ENCODE measurements at regions not wholly inside any gene's neighbourhood (a gene's known extent, or its start where the extent isn't known, plus 50 kb on each side); places are given as distances from the start of the nearest gene placed in this dataset.

DNA sequence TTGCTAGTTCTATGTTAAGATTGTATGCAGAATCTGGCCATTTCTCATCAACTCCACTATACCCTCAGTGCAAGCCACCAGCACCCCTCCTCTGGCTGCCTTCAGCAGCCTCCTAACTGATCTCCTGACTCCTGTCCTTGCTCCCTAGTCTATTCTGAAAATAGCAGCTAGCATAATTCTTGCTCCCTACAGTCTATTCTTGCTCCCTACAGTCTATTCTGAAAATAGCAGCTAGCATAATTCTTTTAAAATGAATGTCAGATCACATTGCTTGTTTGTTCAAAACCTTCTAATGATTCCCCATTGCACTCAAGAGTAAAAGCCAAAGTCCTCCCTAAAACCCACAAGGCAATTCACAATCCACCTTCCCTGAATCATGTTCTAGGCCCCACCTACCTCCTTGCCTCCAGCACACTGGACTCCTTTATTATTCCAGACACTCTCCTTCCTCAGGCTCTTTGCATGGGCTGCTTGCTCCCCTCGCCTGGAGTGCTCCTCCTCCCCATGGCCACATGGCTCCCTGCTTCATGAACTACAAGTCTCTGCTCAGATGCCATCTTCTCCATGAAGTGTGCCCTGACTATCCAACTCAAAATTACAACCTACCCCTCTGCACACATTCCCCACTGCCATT lies 164.2 kb upstream of the TNFAIP3 start:
- no peak for DNase-seq (ENCODE audit: low spot score)
- no peak for TF ChIP-seq CTCF (conservative IDR thresholded peaks at IDR 0.05; ENCODE audit: low read depth)
- ChIA-PET CTCF (no interaction called here), POLR2A (ENCODE audit: low non-redundant PET) (no interaction called here)
- no peak overlapping the region for H3K27ac ChIP-seq

- no peak overlapping the region for H3K27ac ChIP-seq
- POLR2A ChIA-PET (ENCODE audit: low non-redundant PET) = no interaction called here
- CTCF ChIA-PET = interaction anchor here (0.6 to 1.1 kb wide), 5 partner anchors 162 to 297 kb away, joined by 3 to 7 read pairs (median 4); partner anchors contain the start of gene TNFAIP3
- no peak for DNase-seq (ENCODE audit: low spot score)
- TF ChIP-seq CTCF (conservative IDR thresholded peaks at IDR 0.05; ENCODE audit: low read depth) = no peak
These were observed 162.3 kb upstream of the TNFAIP3 start for GRCh38 chr6:137704802-137705159.

DNA sequence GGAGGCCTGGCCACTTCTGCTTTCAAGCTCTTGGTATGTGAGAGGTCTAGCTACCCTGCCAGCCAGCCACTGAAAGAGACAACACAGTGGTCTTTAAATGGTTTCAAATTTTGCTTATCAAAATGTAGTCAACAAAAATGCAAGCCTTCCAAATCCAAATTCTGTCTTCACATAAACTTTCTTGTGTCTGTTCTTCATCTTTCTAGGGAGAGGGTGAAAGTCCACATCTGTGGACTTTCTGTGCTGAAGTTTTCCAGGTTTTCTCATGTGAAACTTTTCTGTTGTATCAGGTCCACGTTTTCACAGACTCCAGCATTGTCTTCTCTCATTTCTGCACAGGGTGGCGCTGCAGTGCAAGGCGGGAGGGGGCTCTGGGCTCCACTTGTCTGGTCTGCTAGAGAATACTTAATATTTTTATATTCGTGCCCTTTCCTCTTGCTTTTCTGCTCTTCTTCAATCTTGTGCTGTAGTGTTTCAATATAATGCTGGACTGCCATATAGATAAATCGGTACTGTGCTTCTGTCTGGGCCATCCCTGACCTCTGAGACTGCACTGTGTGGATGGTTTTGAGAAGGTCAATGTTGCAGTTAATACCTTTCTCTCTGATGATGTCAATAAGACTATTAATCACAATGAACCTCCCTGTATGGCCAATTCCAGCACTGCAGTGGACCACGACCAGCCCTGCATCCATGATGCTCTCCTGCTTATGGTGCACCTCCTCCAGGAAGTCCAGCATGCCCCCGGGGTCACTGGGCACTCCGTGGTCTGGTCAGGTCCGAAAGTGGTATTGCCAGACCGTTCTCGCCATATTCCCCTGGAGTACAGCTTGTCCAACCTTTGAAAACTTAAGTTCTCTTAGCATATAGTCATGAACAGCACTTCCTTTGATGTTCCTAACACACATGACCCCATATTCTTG lies 161.6 kb upstream of the TNFAIP3 start:
- peak; percentile 55 for DNase-seq (ENCODE audit: low spot score)
- ChIA-PET CTCF (interaction anchor here (0.6 to 1.1 kb wide), 6 partner anchors 161 to 296 kb away, joined by 3 to 7 read pairs (median 5); partner anchors contain the start of gene TNFAIP3), POLR2A (ENCODE audit: low non-redundant PET) (no interaction called here)
- TF ChIP-seq CTCF (conservative IDR thresholded peaks at IDR 0.05; ENCODE audit: low read depth) = peak; percentile 74
- H3K27ac ChIP-seq = no peak overlapping the region

- POLR2A ChIA-PET (ENCODE audit: low non-redundant PET) = no interaction called here
These were observed 160.8 kb upstream of the TNFAIP3 start for GRCh38 chr6:137706083-137706750.

GRCh38 chr6:137707038-137707589 lies 159.9 kb upstream of the TNFAIP3 start:
- no peak overlapping the region for H3K27ac ChIP-seq
- ChIA-PET POLR2A (ENCODE audit: low non-redundant PET) (no interaction called here), CTCF (interaction anchor here (0.6 to 1.8 kb wide), 6 partner anchors 160 to 296 kb away, joined by 3 to 7 read pairs (median 4); partner anchors contain the start of gene TNFAIP3)
- DNase-seq (ENCODE audit: low spot score) = no peak
- no peak for TF ChIP-seq CTCF (conservative IDR thresholded peaks at IDR 0.05; ENCODE audit: low read depth)

More at GRCh38 chr6:137706083-137706750, 160.8 kb upstream of the TNFAIP3 start:
- TF ChIP-seq CTCF (conservative IDR thresholded peaks at IDR 0.05; ENCODE audit: low read depth) = no peak
- H3K27ac ChIP-seq = no peak overlapping the region
- DNase-seq (ENCODE audit: low spot score) = no peak
- CTCF ChIA-PET = interaction anchor here (0.6 to 1.0 kb wide), 4 partner anchors 214 to 296 kb away, joined by 3 to 6 read pairs (median 4); no protein-coding TSS in a partner anchor

Measured in RWPE1 (cell line).